Ishikawa (cell line): ENCODE measurements at regions not wholly inside any gene's neighbourhood (a gene's known extent, or its start where the extent isn't known, plus 50 kb on each side); places are given as distances from the start of the nearest gene placed in this dataset.

Source experiments
- CEBPB ChIP-seq: IDR thresholded peaks from 2 replicates; pipeline ENCODE4 v1.6.1; 2012
- CREB1 ChIP-seq: IDR thresholded peaks from 2 replicates; pipeline ENCODE4 v1.6.1; 2012; ENCODE audit warnings: low read depth
- EGR1 ChIP-seq: IDR thresholded peaks from 2 replicates; pipeline ENCODE4 v1.6.1; 2012
- EP300 ChIP-seq: IDR thresholded peaks from 2 replicates; pipeline ENCODE4 v1.6.1; 2012; ENCODE audit warnings: borderline replicate concordance
- MAX ChIP-seq: IDR thresholded peaks from 2 replicates; pipeline ENCODE4 v1.6.1; 2012
- RAD21 ChIP-seq: IDR thresholded peaks from 2 replicates; pipeline ENCODE4 v1.6.1; 2012; ENCODE audit warnings: low read depth
- REST ChIP-seq: IDR thresholded peaks from 2 replicates; pipeline ENCODE4 v1.6.1; 2012; ENCODE audit warnings: low read depth, mild to moderate bottlenecking
- TAF1 ChIP-seq: IDR thresholded peaks from 2 replicates; pipeline ENCODE4 v1.6.1; 2012; ENCODE audit warnings: low read depth, mild to moderate bottlenecking
- TCF12 ChIP-seq: IDR thresholded peaks from 2 replicates; pipeline ENCODE4 v1.6.1; 2012; ENCODE audit warnings: low read depth
- USF1 ChIP-seq: IDR thresholded peaks from 2 replicates; pipeline ENCODE4 v1.6.1; 2012
- YY1 ChIP-seq: IDR thresholded peaks from 2 replicates; pipeline ENCODE4 v1.6.1; 2012; ENCODE audit warnings: low read depth
- ZBTB7A ChIP-seq: IDR thresholded peaks from 2 replicates; pipeline ENCODE4 v1.6.1; 2012; ENCODE audit warnings: low read depth

- no peak for TF ChIP-seq MAX
- TF ChIP-seq RAD21, result no peak
- no peak for TF ChIP-seq EGR1
- TF ChIP-seq YY1, result no peak
- TF ChIP-seq CREB1, result no peak
- no peak for TF ChIP-seq REST
- TF ChIP-seq ZBTB7A, result no peak
- TF ChIP-seq TCF12, result no peak
- no peak for TF ChIP-seq EP300
- no peak for TF ChIP-seq TAF1
- no peak for TF ChIP-seq USF1
- TF ChIP-seq CEBPB, result no peak
These were observed 444.0 kb downstream of the CCER1 start for GRCh38 chr12:90510948-90511347.
